HG03432 (cell line): ENCODE measurements at regions not wholly inside any gene's neighbourhood (a gene's known extent, or its start where the extent isn't known, plus 50 kb on each side); places are given as distances from the start of the nearest gene placed in this dataset.
"Not testable (repeated sequence)": the region's sequence is repeated elsewhere in the genome, so short reads cannot be mapped to it uniquely, and the experiment has no call there.

ENCODE experiments used
- ATAC-seq: cut with Tn5 transposase; IDR thresholded peaks from one replicate; pipeline ENCODE4 v1.9.1; 2021; ENCODE audit warnings: mild to moderate bottlenecking, moderate library complexity; ENCODE audit not compliant: unreplicated experiment

DNA sequence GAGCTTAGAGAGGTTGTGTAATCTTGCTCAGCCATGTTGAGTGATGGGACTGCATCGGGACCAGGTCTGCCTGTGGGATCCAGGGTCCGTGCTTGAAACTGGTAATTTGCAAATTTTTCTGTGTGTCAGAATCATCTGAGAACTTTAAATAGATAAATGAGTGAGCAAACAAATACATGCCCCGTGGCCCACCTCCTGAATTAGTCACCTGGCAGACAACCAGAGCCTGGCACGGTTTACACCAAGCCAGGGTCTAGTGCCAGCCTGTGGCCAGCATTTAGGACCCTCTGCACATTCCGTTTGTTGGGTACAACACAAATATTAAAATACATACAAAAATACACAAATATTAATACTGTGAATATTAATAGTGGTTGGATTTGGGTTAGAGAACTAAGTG, 90.6 kb upstream of the STOX2 start:
- no peak for ATAC-seq

DNA sequence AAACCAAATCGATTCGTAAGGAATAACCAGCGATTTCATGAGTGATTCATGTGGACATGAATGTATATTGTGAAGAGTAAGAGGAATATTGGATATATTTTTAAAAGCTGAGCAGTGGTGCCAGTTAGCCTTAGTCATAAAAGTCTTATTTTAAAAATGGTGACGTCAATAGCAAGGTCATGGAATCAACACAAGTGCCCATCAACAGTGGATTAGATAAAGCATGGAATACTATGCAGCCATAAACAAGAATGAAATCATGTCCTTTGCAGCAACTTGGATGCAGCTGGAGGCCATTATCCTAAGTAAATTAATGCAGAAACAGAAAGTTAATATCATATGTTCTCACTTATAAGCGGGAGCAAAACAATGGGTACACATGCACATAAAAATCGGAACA, 89.0 kb upstream of the STOX2 start:
- no peak for ATAC-seq

DNA sequence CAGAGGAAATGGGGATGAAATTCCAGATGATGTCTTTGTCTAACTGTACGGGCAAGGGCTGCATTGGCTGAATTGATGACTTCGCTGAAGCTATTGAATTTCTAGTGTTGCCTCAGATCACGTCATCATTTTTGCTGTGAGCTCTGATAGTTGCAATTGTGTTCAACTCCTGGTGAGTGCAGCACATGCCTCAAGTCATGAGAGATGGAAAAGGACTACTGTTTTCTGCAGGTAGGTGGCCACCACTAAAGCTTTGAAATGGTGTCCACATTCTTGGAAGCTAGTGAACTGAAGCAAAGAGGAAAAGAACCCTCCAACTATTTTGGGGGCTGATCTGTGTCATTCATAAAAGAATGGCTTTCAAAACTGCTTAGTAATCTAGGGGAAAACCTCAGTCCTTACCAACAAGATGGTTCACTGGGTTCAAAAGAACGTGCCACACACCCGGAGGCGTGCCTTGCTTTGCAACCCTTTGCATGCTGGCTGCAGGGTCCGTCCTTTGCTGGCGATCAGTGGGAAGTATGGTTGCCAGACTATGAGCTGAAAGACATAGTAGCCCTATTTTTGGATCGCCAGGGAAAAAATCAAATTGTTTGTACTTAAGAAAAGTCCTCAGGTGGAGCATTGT, 88.1 kb upstream of the STOX2 start:
- ATAC-seq = no peak

DNA sequence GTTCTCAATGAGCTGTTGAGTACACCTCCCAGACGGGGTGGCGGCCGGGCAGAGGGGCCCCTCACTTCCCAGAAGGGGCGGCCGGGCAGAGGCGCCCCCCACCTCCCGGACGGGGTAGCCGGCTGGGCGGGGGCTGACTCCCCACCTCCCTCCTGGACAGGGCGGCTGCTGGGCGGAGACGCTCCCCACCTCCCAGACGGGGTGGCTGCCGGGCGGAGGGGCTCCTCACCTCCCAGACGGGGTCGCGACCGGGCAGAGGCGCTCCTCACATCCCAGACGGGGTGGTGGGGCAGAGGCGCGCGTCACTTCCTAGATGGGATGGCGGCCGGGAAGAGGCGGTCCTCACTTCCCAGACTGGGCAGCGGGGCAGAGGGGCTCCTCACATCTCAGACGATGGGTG, 86.5 kb upstream of the STOX2 start:
- ATAC-seq = not testable (repeated sequence)

DNA sequence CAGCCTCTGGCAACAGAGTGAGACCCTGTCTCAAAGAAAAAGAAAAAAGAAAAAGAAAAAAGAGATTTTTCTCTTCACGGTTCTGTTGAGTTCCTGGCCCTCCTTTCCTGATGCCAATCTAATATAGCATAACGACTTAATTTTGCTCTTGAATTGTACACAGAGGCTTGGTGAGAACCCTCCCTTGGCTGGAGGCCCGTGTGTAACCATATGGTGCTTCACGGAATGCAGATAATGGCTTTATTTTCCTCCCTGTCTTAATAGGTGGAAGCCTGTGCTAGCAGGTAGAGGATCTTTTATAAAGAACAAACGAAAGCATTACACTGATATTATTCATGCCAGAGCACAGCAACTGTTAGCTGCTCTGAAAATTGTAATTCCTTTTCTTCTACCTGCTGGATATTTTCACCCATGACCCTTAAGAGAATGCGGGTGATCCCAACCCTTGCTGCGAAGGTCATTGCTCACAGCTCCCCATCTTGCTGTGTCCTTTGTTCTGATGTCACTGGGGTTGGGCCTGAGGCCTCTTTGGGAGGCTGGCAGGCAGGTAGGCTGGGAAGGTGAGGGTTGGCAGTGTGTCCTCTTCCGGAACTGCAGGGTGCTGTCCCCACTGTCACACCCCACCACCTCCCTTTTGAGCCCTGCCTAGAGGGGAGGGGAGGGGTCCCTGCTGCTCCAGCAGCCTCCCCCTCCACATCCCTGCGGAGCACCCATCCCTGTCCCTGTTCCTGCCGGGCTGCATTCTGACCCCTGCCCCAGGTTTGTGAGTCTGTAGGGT, 83.8 kb upstream of the STOX2 start:
- no peak for ATAC-seq

DNA sequence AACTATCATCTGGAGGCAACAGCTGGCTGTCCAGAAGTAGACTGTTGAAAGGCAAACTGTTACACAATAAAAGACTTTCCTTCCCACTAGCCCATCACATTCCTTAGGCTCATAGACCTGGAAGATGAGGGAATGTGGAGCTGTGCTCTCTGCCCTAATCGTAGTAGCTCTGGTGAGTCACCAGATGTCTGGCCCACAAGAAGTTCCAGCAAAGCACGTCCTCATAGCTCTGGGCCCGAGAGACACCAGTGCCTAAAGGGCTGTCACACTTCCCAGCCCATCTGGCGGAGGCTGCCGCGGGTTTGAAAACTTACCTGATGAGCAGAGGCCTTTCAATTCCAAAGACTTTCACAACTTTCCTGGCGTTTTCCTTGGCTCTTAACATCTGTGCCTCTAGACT, 81.7 kb upstream of the STOX2 start:
- ATAC-seq = no peak

DNA sequence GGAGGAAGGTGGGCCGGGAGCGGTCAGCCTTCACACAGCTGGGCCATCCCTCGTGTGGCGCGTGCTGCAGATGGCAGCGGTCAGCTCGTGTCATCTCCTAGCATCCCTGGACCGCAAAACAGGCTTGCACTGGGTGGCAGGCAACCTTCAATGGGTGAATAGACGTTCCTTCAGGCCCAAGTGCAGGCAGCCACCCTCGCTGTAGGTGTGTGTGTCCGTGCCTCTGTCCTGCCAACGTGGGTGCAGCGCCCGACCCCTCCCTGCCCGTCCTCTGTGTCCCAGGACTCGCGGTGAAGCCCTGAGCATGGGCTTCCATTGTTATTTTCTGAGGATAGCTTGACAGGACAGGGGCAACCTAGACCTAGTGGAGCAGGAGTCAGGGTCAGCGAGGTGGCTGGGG, 79.8 kb upstream of the STOX2 start:
- no peak for ATAC-seq

DNA sequence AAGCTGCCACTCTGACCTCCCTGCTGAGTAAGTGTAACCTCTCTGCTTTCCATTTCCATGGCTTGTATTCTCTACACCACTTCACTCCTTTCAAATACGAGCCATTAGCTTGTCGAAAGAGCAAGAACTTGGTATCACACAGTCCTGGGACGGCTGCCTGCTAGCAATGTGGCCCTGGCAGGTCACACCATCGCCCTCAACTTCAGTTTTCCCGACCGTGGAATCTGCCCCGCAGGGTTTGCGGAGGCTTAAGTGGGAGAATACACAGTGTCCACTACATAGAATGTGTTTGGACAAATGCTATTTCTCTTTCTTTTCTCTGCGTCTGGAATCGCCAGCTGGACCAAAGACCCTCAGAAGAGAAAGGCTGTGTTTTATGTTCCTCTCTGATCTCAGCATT, 78.6 kb upstream of the STOX2 start:
- ATAC-seq = no peak

DNA sequence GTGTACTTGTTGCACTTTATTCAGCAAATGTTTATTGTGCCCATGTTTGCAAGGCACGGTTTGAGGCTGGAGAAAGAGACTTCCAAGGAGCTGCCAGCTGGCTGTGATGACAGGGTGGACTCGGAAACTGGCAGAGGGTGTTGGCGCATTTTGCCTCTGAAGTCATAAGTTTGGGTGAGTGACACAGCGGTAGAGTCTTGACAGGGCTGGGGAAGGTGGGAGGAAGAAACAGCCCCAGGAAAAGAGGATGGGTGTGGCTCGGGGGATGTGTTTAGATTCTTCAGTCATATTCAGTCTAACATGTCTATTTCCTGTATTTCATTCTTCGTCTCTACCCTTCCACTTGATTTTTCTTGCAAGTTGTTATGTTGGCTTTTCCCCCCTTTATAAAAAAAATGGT, 77.0 kb upstream of the STOX2 start:
- no peak for ATAC-seq

DNA sequence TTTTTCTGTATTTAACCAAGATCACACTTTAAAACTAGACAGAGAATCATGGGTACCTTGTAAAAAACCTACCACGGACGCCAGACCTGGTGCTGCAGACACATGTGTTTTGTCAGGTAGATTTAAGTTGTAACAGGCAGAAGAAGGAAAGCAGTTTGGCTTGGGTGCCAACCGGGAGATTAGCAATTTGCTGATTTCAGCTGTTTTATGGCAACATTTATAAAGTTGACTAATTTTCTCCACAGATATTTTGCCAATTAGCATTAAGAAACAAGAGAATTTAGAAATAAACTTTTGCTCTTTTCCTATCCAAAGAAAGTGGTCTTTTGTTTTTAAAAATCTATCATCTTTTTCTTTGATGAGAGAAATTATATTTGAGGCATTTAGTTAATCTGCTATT, 76.3 kb upstream of the STOX2 start:
- no peak for ATAC-seq

DNA sequence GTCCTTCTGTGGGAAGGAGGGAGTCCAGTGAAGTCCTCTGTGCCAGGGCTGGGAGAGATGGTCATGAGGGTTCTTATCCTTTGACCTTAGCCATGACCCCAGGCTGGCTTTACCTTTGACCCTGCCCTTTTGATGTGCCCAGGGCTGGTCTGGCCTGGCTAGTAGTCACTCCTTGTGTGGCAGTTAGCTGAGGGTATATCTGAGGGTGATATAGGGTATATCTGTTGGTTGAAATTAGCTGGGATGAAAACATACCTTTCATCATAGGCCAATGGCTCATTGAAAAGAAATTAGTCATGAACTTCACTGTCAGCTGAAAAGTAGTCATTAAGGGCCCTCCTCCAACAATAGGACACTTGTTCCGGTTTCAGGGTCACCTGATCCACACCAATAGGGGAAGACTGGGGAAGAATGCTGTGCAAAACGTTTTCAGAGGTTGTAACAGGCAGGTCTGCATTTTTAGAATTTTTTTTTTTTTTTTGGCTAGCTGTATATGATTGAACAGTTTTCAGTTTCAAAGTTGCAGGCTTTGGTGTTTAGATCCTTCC, 74.6 kb upstream of the STOX2 start:
- ATAC-seq = no peak

DNA sequence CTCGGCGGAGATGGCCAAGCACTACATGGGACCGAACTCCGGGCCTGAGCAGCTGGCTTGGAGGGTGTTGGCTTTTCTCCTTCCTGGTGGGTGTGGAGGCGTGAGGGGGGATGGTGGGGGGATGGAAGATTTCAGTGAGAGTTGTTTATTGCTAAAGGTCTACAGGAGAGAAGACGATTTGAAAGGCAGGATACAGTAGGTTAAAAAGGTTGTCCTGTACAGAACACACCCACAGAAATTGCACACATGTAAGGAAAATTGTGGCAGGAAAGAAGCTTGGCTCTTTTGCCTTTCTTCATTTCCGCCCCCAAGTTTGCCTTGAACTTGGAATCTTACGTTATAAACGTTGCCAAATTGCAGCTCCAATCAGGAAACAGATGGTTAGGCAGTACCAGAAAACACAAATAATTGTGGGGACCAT, 74.1 kb upstream of the STOX2 start:
- no peak for ATAC-seq

DNA sequence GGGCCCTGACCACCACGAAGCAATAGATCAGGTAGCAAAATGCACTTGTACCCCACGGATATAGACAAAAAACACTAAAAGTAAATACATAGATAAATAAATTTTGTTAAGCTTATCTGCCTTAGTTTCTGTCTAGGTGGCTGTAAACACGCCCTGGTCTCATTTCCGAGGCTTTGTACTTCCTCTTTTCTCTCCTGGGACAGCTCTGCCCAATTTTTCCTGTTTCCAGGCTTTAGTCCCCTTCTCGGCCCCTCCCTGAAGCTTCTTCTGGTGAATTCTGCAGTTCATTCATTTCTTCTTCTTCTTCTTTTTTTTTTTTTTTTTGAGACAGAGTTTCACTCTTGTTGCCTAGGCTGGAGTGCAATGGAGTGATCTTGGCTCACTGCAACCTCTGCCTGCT, 73.4 kb upstream of the STOX2 start:
- no peak for ATAC-seq

DNA sequence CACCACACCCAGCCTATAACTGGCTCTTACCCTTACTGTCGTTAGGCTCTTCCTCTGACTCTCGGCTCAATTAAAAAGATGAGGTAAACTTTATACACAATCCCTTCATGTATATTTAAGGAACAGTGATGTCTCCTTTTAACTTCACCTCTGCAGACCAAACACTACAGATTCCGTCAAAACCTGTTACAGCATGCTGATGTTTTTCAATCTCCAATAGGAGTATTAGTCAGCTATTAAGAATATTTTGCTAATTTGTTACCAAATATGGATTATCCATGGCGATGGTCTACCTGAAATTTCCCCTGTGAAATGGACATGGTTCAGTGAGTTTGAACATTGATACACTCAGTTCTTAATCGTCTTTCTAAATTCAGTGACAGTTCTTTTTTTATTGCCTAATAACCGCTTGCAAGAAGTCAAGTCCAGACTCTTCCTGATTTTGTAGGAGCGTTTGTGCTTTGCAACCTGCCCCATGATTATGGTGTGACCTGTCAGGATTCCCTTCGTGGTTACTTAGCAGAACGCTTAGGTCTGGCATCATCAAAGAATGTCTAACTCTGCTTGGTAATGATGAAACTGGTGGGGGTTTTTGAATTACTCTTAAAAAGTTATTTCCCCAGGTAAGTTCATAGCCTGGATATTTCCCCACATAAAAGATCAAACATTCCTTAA, 72.2 kb upstream of the STOX2 start:
- ATAC-seq = no peak

DNA sequence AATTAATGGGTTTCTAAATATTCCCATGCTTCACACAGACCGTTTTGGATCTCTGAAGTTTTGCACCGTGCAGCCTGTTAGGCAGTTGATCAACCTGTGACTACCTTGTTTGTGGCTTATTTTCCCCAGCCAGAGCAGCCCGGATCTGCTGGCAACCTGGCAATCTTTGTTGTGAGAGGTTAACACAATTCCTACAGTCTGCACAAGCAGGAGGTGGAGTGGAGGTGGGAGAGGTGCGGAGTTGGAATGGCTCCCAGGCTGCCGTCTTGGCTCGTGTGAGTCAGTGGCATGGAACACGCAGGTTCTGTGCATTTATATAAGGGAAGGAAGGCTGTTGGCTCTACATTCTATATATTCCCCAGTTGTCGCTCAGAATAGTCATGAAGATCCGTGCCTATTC, 70.9 kb upstream of the STOX2 start:
- ATAC-seq = no peak

DNA sequence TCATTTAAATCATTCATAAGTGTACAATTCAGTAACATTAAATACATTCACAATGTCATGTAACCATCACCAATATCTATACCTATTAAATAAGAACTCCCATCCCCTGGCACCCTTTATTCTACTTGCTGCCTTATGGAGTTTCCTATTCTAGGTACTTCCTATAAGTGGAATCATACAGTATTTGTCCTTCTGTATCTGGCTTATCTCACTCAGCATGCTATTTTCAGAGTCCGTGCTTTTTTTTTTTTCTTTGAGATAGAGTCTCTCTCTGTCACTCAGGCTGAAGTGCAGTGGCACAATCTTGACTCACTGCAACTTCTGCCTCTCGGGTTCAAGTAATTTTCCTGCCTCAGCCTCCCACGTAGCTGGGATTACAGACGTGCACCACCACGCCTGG, 67.9 kb upstream of the STOX2 start:
- ATAC-seq = no peak

DNA sequence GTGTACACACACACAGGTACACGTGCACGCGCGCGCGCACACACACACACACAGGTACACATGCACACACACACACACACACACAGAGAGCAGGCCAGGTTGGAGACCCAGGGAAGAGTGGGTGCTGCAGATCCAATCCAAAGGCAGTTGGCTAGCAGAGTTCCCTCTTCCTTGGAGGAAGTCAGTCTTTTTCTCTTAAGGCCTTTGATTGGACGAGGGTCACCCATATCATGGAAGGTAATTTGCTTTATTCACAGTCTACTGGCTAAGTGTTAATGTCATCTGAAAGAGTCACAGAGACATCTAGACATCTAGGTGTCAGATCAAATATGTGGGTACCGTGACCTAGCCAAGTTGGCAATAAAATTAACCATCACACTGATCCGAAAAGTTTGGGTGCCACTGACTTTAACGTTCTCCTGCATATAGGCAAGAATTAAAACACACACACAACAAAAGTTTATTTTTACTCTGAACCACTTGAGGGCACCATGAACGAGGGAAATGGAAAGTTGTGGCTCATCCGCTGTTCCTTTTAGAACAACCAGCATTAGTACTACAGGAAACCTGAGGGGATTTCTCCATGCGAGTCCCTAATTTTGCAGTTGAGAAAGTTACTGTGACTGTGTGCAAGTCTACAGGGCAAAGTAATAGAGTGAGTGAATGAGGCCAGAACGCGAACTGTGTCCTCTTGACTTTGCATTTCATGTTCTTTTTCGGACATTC, 66.0 kb upstream of the STOX2 start:
- ATAC-seq = no peak

DNA sequence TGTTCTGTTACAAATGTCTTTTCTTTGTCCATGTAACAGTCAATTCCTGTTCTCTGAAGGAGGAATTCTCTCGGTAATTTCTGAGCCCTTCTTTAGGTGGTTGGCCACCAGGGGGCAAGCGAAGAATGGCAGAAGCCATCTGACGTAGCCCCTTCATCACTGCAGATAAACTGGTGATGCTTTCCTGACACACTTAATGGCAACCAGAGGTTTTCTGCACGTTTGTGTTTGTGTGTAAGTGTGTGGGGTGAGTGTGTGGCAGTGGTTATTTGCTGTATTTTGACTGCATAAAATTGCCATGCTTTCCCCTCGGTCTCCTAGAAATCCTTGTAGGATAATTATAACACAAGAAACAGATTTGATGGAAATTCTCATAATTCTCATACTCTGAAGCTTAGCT, 64.8 kb upstream of the STOX2 start:
- ATAC-seq = peak; percentile 76

DNA sequence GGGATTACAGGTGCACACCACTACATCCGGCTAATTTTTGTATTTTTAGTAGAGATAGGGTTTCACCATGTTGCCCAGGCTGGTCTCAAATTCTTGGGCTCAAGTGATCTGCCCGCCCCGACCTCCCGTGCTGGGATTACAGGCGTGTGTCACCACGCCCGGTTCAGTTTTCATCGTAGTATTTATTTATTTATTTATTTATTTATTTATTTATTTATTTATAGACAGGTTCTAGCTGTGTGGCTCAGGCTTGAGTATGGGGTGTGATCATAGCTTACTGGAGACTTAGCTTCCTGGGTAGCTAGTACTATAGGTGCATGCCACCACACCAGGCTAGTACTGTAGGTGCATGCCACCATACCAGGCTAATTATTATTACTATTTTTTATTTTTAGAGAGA, 64.1 kb upstream of the STOX2 start:
- ATAC-seq = no peak

DNA sequence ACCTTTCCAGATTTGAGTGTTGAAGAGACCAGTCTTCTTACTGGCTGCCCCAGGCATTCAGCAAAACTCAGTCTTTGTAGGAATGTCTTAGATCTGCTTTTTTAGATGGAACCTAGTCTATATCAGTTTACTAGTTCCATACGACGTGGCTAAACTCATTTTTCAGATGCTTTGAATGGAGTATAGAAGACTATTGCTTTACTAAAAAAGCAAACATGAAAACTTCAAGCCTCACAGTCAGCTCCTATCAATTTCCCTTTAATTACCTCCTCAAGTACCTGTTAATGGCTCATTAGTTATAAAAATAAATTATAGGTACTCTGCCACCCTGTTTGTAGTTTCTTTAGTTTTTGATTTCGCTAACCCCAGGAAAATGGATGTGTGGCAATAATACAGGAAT, 63.0 kb upstream of the STOX2 start:
- ATAC-seq = no peak

DNA sequence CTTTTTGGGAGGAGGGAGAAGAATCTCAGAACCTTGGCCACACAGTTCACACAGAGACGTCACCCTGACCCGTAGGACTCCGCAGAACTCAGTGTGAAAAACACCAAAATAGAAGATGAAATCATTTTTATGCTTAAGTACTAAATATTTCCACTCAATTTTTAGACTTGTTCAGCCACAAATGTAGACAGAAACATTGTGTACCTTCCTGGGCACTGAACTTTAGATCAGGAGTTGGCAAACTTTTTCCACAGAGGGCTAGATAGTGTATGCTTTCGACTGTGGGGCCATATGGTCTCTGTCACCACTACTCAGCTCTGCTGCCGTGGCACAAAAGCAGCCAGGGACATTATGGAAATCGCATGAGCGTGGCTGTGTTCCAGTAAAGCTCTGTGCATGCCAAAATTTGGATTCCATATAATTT, 61.8 kb upstream of the STOX2 start:
- ATAC-seq = no peak
